WTC11 (cell line): ENCODE measurements at regions not wholly inside any gene's neighbourhood (a gene's known extent, or its start where the extent isn't known, plus 50 kb on each side); places are given as distances from the start of the nearest gene placed in this dataset.

ENCODE experiments used
- AFF4 ChIP-seq: sonication (generic); formaldehyde crosslinking; IDR thresholded peaks from 2 replicates; pipeline ENCODE4 v1.8.1; 2023; ENCODE audit warnings: mild to moderate bottlenecking, missing genetic modification reagents, borderline replicate concordance
- TF ChIP-seq, protein P1 (sequence below): fragments of 200-600 bp; IDR thresholded peaks from 2 replicates; pipeline ENCODE4 v1.8.0; 2022; ENCODE audit warnings: antibody characterized with exemption
- TF ChIP-seq, protein P2 (sequence below): sonication (generic); formaldehyde crosslinking; IDR thresholded peaks from 2 replicates; pipeline ENCODE4 v1.8.1; 2023; ENCODE audit warnings: mild to moderate bottlenecking, missing genetic modification reagents, moderate library complexity

DNA sequence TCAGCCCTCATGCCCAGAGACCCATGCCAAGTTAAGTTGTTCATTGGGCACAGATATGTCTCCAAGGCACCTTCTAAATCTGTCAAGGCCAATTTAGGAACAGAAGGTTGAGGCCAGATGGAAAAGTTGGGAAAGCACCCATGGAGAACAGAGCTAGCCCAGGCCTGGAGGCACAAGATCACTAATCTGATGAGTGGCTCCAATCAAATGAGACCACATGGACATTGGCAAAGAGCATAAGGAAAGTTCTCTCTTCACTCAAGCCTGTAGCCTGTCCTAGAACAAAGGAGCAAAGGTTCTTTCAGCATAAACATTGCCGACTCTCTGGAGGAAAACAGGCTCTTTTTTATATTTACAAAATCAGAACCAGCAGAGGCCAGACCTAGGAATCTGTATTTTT is 154.8 kb downstream of the RNF152 start:
- TF ChIP-seq AFF4 = no peak
- TF ChIP-seq, protein P1, sequence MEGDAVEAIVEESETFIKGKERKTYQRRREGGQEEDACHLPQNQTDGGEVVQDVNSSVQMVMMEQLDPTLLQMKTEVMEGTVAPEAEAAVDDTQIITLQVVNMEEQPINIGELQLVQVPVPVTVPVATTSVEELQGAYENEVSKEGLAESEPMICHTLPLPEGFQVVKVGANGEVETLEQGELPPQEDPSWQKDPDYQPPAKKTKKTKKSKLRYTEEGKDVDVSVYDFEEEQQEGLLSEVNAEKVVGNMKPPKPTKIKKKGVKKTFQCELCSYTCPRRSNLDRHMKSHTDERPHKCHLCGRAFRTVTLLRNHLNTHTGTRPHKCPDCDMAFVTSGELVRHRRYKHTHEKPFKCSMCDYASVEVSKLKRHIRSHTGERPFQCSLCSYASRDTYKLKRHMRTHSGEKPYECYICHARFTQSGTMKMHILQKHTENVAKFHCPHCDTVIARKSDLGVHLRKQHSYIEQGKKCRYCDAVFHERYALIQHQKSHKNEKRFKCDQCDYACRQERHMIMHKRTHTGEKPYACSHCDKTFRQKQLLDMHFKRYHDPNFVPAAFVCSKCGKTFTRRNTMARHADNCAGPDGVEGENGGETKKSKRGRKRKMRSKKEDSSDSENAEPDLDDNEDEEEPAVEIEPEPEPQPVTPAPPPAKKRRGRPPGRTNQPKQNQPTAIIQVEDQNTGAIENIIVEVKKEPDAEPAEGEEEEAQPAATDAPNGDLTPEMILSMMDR = no peak
- TF ChIP-seq, protein P2, sequence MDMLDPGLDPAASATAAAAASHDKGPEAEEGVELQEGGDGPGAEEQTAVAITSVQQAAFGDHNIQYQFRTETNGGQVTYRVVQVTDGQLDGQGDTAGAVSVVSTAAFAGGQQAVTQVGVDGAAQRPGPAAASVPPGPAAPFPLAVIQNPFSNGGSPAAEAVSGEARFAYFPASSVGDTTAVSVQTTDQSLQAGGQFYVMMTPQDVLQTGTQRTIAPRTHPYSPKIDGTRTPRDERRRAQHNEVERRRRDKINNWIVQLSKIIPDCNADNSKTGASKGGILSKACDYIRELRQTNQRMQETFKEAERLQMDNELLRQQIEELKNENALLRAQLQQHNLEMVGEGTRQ (CRISPR knock-in tag) = no peak
